Neural cell (in vitro differentiated cells): ENCODE measurements at regions not wholly inside any gene's neighbourhood (a gene's known extent, or its start where the extent isn't known, plus 50 kb on each side); places are given as distances from the start of the nearest gene placed in this dataset.
A peak's percentile ranks its signal among the peaks of the same experiment; 100 is the strongest.

Experiments
- H2AFZ ChIP-seq: fragments of 200-600, 300-800 bp; sonication (generic), shearing (Covaris generic); 2 replicates; pipeline ENCODE4 v1.6.0; 2014; ENCODE audit warnings: low read depth, mild to moderate bottlenecking, antibody characterized with exemption, low read length, moderate library complexity
- H3F3A ChIP-seq: fragments of 200-600 bp; shearing (Covaris generic); 2 replicates; pipeline ENCODE4 v1.6.1; 2016; ENCODE audit warnings: mild to moderate bottlenecking, moderate library complexity, mixed read lengths, antibody characterized with exemption, low read length; ENCODE audit not compliant: insufficient read depth, poor library complexity, severe bottlenecking
- H3K27ac ChIP-seq: fragments of 200-600, 300-800 bp; sonication (generic), shearing (Covaris generic); 2 replicates; pipeline ENCODE4 v1.5.1; 2014; ENCODE audit warnings: mild to moderate bottlenecking, low read length, moderate library complexity
- H3K27me3 ChIP-seq: fragments of 300-800, 200-600 bp; sonication (generic), shearing (Covaris generic); 2 replicates; pipeline ENCODE4 v1.6.0; 2014; ENCODE audit warnings: mild to moderate bottlenecking, low read depth, low read length, moderate library complexity; ENCODE audit not compliant: insufficient read depth
- H3K36me3 ChIP-seq: fragments of 300-800, 200-600 bp; sonication (generic), shearing (Covaris generic); 2 replicates; pipeline ENCODE4 v1.5.1; 2014; ENCODE audit warnings: mild to moderate bottlenecking, antibody characterized with exemption, low read length, moderate library complexity; ENCODE audit not compliant: insufficient read depth
- H3K4me2 ChIP-seq: fragments of 300-800, 200-600 bp; sonication (generic), shearing (Covaris generic); 2 replicates; pipeline ENCODE4 v1.6.0; 2014; ENCODE audit warnings: mild to moderate bottlenecking, low read length
- H3K4me3 ChIP-seq: fragments of 300-800, 200-600 bp; sonication (generic), shearing (Covaris generic); 2 replicates; pipeline ENCODE4 v1.5.1; 2014; ENCODE audit warnings: mild to moderate bottlenecking, low read length, moderate library complexity
- H3K79me2 ChIP-seq: fragments of 200-600 bp; shearing (Covaris generic); replicated peaks from 2 replicates; pipeline ENCODE4 v1.6.0; 2014; ENCODE audit warnings: mild to moderate bottlenecking, low read length, moderate library complexity; ENCODE audit not compliant: insufficient read depth
- H3K9ac ChIP-seq: fragments of 300-800, 200-600 bp; sonication (generic), shearing (Covaris generic); 2 replicates; pipeline ENCODE4 v1.6.1; 2016; ENCODE audit warnings: mild to moderate bottlenecking, low read length, mixed read lengths
- H3K9me2 ChIP-seq: fragments of 200-600 bp; shearing (Covaris generic); 2 replicates; pipeline ENCODE4 v1.6.1; 2016; ENCODE audit warnings: mild to moderate bottlenecking, low read length, mixed read lengths; ENCODE audit not compliant: insufficient read depth
- H3K9me3 ChIP-seq: fragments of 200-600, 300-800 bp; sonication (generic), shearing (Covaris generic); 2 replicates; pipeline ENCODE4 v1.6.1; 2016; ENCODE audit warnings: mild to moderate bottlenecking, mixed run types, low read length, moderate library complexity, mixed read lengths
- H4K20me1 ChIP-seq: fragments of 200-600 bp; shearing (Covaris generic); 2 replicates; pipeline ENCODE4 v1.6.1; 2016; ENCODE audit warnings: mild to moderate bottlenecking, mixed run types; ENCODE audit not compliant: insufficient read depth
- CTCF ChIP-seq: fragments of 450-650 bp; IDR thresholded peaks from 2 replicates; pipeline ENCODE4 v1.5.1; 2014; ENCODE audit warnings: antibody characterized with exemption, mild to moderate bottlenecking, moderate library complexity; ENCODE audit not compliant: poor library complexity, severe bottlenecking
- EP300 ChIP-seq: fragments of 450-650 bp; conservative IDR thresholded peaks from 2 replicates; pipeline ENCODE4 v1.6.1; 2014; ENCODE audit warnings: antibody characterized with exemption, mild to moderate bottlenecking, moderate library complexity; ENCODE audit not compliant: poor library complexity, severe bottlenecking
- EZH2 ChIP-seq: fragments of 200-600, 300-800 bp; shearing (Covaris generic), sonication (generic); IDR thresholded peaks from 2 replicates; pipeline ENCODE4 v1.6.1; 2014; ENCODE audit warnings: antibody characterized with exemption, low read length, borderline replicate concordance, mild to moderate bottlenecking; ENCODE audit not compliant: insufficient read depth, poor library complexity, severe bottlenecking
- MXI1 ChIP-seq: fragments of 450-650 bp; conservative IDR thresholded peaks from 2 replicates; pipeline ENCODE4 v1.6.1; 2014; ENCODE audit warnings: antibody characterized with exemption, mild to moderate bottlenecking; ENCODE audit not compliant: poor library complexity, severe bottlenecking
- POLR2AphosphoS5 ChIP-seq: IDR thresholded peaks from 2 replicates; pipeline ENCODE4 v1.6.1; 2012
- RAD21 ChIP-seq: fragments of 450-650 bp; conservative IDR thresholded peaks from 2 replicates; pipeline ENCODE4 v1.6.1; 2014; ENCODE audit warnings: antibody characterized with exemption, mild to moderate bottlenecking, moderate library complexity
- REST ChIP-seq: IDR thresholded peaks from 2 replicates; pipeline ENCODE4 v1.6.1; 2012; ENCODE audit warnings: borderline replicate concordance
- SMC3 ChIP-seq: fragments of 450-650 bp; conservative IDR thresholded peaks from 2 replicates; pipeline ENCODE4 v1.6.1; 2014; ENCODE audit warnings: antibody characterized with exemption, mild to moderate bottlenecking, moderate library complexity; ENCODE audit not compliant: poor library complexity
- TAF1 ChIP-seq: IDR thresholded peaks from 2 replicates; pipeline ENCODE4 v1.6.1; 2012; ENCODE audit warnings: low read depth

GRCh38 chr6:90411292-90411781 lies 114.7 kb upstream of the BACH2 start:
- TF ChIP-seq EZH2: no peak
- TF ChIP-seq RAD21: no peak
- TF ChIP-seq CTCF: no peak
- no peak for TF ChIP-seq EP300
- TF ChIP-seq TAF1: no peak
- TF ChIP-seq REST: no peak
- no peak for TF ChIP-seq SMC3
- TF ChIP-seq MXI1: no peak
- TF ChIP-seq POLR2AphosphoS5: no peak

GRCh38 chr6:90409700-90410099 lies 113.1 kb upstream of the BACH2 start:
- H4K20me1 ChIP-seq: no peaks in the 10 kb centered on the region
- H3K27ac ChIP-seq: no peak overlapping the region
- no peaks in the 10 kb centered on the region for H3K36me3 ChIP-seq
- H3K9me2 ChIP-seq: no peaks in the 10 kb centered on the region
- H3K4me3 ChIP-seq: no peak overlapping the region
- H3K9me3 ChIP-seq: no peaks in the 10 kb centered on the region
- TF ChIP-seq CTCF: no peak
- no peak for TF ChIP-seq MXI1
- TF ChIP-seq SMC3: no peak
- TF ChIP-seq REST: no peak
- no peak for TF ChIP-seq POLR2AphosphoS5
- no peak for TF ChIP-seq EZH2
- no peak overlapping the region for H2AFZ ChIP-seq
- no peaks in the 10 kb centered on the region for H3F3A ChIP-seq
- no peaks in the 10 kb centered on the region for H3K27me3 ChIP-seq
- H3K79me2 ChIP-seq: no peaks in the 10 kb centered on the region
- H3K9ac ChIP-seq: no peak overlapping the region
- no peak overlapping the region for H3K4me2 ChIP-seq

More at GRCh38 chr6:90411292-90411781, 114.7 kb upstream of the BACH2 start:
- no peak overlapping the region for H3K9ac ChIP-seq
- H3K36me3 ChIP-seq: no peaks in the 10 kb centered on the region
- no peaks in the 10 kb centered on the region for H3K27me3 ChIP-seq
- H3F3A ChIP-seq: no peaks in the 10 kb centered on the region
- H3K79me2 ChIP-seq: no peaks in the 10 kb centered on the region
- no peak overlapping the region for H3K4me2 ChIP-seq
- no peak overlapping the region for H2AFZ ChIP-seq
- H3K4me3 ChIP-seq: no peak overlapping the region
- H3K9me2 ChIP-seq: no peaks in the 10 kb centered on the region
- peak overlapping the region; percentile 58 for H3K27ac ChIP-seq
- H4K20me1 ChIP-seq: no peaks in the 10 kb centered on the region
- no peaks in the 10 kb centered on the region for H3K9me3 ChIP-seq
